Osteoblast (primary cell): ENCODE measurements at regions not wholly inside any gene's neighbourhood (a gene's known extent, or its start where the extent isn't known, plus 50 kb on each side); places are given as distances from the start of the nearest gene placed in this dataset.

ENCODE experiments used
- DNase-seq: peaks from one replicate; pipeline ENCODE4 v3.0.0; 2011; ENCODE audit warnings: low spot score, mixed read lengths; ENCODE audit not compliant: insufficient read length; ENCODE audit errors: missing footprints
- H2AFZ ChIP-seq: 2 replicates; pipeline ENCODE4 v1.6.0; 2011; ENCODE audit warnings: mild to moderate bottlenecking, low read length
- H3K27ac ChIP-seq: 2 replicates; pipeline ENCODE4 v1.5.1; 2011; ENCODE audit warnings: mild to moderate bottlenecking, low read depth, low read length, moderate library complexity
- H3K27me3 ChIP-seq: 2 replicates; pipeline ENCODE4 v1.6.0; 2012; ENCODE audit warnings: mild to moderate bottlenecking, control low read depth, inconsistent platforms, low read length, moderate library complexity; ENCODE audit not compliant: insufficient read depth
- H3K36me3 ChIP-seq: 2 replicates; pipeline ENCODE4 v1.5.1; 2011; ENCODE audit warnings: mild to moderate bottlenecking, low read length, control low read depth, moderate library complexity; ENCODE audit not compliant: insufficient read depth
- H3K4me1 ChIP-seq: 2 replicates; pipeline ENCODE4 v1.5.1; 2011; ENCODE audit warnings: mild to moderate bottlenecking, low read length, control low read depth, moderate library complexity; ENCODE audit not compliant: insufficient read depth
- H3K4me2 ChIP-seq: 2 replicates; pipeline ENCODE4 v1.6.0; 2011; ENCODE audit warnings: mild to moderate bottlenecking, low read length; ENCODE audit not compliant: insufficient read depth
- H3K4me3 ChIP-seq: fragments of 200-600 bp; sonication (generic); 3 replicates; pipeline ENCODE4 v1.5.1; 2012; ENCODE audit warnings: mild to moderate bottlenecking, low read length, inconsistent platforms; ENCODE audit not compliant: insufficient read depth
- H3K79me2 ChIP-seq: 2 replicates; pipeline ENCODE4 v1.6.0; 2012; ENCODE audit warnings: mild to moderate bottlenecking, low read length, control low read depth, inconsistent platforms; ENCODE audit not compliant: insufficient read depth
- H3K9me3 ChIP-seq: 2 replicates; pipeline ENCODE4 v1.5.1; 2011; ENCODE audit warnings: low read depth, low read length, control low read depth
- H4K20me1 ChIP-seq: 2 replicates; pipeline ENCODE4 v1.6.0; 2012; ENCODE audit warnings: mild to moderate bottlenecking, low read length, control low read depth; ENCODE audit not compliant: insufficient read depth
- TF ChIP-seq, protein P1 (sequence below): IDR thresholded peaks from 2 replicates; pipeline ENCODE4 v1.5.1; 2011; ENCODE audit warnings: mild to moderate bottlenecking, low read depth, low read length, moderate library complexity; ENCODE audit errors: extremely low read depth

DNA sequence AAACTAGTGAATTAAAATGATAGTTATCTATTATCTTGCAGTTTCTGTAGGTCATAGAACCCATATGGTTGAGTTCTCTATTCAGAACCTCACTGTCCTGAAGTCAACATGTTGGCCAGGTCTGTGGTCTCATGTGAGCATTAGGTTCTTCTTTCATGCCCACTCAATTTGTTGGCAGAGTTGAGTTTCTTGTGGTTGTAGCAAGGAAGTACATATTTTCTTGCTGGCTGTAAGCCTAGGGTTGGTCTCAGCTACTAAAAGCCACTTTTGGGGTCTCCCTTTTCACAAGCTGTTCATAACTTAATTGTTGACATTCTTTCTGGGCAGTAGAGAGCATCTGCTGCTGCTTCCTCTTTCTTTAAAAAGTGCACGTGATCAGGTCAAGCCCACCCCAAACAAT lies 1165.1 kb upstream of the NCAM2 start:
- H2AFZ ChIP-seq = no peak overlapping the region
- no peaks in the 10 kb centered on the region for H3K4me1 ChIP-seq
- no peaks in the 10 kb centered on the region for H3K27me3 ChIP-seq
- TF ChIP-seq, protein P1, sequence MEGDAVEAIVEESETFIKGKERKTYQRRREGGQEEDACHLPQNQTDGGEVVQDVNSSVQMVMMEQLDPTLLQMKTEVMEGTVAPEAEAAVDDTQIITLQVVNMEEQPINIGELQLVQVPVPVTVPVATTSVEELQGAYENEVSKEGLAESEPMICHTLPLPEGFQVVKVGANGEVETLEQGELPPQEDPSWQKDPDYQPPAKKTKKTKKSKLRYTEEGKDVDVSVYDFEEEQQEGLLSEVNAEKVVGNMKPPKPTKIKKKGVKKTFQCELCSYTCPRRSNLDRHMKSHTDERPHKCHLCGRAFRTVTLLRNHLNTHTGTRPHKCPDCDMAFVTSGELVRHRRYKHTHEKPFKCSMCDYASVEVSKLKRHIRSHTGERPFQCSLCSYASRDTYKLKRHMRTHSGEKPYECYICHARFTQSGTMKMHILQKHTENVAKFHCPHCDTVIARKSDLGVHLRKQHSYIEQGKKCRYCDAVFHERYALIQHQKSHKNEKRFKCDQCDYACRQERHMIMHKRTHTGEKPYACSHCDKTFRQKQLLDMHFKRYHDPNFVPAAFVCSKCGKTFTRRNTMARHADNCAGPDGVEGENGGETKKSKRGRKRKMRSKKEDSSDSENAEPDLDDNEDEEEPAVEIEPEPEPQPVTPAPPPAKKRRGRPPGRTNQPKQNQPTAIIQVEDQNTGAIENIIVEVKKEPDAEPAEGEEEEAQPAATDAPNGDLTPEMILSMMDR = no peak
- H3K9me3 ChIP-seq = no peaks in the 10 kb centered on the region
- H3K27ac ChIP-seq = no peak overlapping the region
- DNase-seq = no peak
- no peaks in the 10 kb centered on the region for H3K79me2 ChIP-seq
- no peaks in the 10 kb centered on the region for H3K36me3 ChIP-seq
- no peak overlapping the region for H3K4me2 ChIP-seq
- H3K4me3 ChIP-seq = no peak overlapping the region
- H4K20me1 ChIP-seq = no peaks in the 10 kb centered on the region

DNA sequence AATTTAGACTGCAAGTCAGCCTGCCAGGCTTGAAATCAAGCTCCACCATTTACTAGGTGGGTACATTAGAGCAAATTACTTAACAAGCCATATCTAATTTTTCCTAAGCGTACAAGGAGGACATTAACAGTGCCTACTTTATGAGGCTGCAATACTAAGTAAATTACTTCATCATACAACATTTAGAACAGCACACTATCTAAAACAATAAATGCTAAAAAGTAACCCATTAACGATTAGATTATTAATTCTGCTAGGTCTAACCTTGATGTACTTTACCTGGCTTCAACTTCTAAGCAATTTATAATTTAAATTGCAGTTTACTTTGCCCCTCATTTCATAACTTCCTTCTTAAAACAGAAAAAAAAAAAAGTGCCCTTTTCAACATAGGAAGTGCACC lies 1155.6 kb upstream of the NCAM2 start:
- no peak for DNase-seq
- Histone ChIP-seq H4K20me1 (no peaks in the 10 kb centered on the region), H3K27me3 (no peaks in the 10 kb centered on the region), H3K36me3 (no peaks in the 10 kb centered on the region), H3K27ac (no peak overlapping the region), H3K4me2 (no peak overlapping the region), H3K79me2 (no peaks in the 10 kb centered on the region), H3K4me3 (no peak overlapping the region), H3K9me3 (no peaks in the 10 kb centered on the region), H2AFZ (no peak overlapping the region), H3K4me1 (no peaks in the 10 kb centered on the region)
- TF ChIP-seq, protein P1 = no peak

DNA sequence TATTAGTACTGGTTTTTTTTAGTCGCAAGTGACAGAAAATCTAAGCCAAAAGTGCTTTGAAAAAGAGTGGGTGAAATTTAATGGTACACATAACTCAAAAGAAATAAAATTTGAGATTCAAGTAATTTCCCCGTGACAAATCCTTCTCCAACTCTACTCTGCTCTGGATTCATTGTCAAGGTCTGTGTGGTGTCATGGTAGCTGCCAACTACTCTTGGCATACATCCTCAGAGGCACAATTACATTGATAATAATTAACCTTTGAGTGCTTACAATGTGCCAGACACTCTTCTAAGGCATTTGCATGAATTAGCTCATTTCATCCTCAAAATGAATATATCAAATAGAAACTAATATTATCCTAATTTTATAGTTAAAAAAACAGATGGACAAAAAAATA lies 1153.9 kb upstream of the NCAM2 start:
- Histone ChIP-seq H3K4me1 (no peaks in the 10 kb centered on the region), H2AFZ (no peak overlapping the region), H3K27ac (no peak overlapping the region), H3K4me3 (no peak overlapping the region), H3K36me3 (no peaks in the 10 kb centered on the region), H3K9me3 (no peaks in the 10 kb centered on the region), H3K27me3 (no peaks in the 10 kb centered on the region), H4K20me1 (no peaks in the 10 kb centered on the region), H3K79me2 (no peaks in the 10 kb centered on the region), H3K4me2 (no peak overlapping the region)
- no peak for DNase-seq
- TF ChIP-seq, protein P1 = no peak

DNA sequence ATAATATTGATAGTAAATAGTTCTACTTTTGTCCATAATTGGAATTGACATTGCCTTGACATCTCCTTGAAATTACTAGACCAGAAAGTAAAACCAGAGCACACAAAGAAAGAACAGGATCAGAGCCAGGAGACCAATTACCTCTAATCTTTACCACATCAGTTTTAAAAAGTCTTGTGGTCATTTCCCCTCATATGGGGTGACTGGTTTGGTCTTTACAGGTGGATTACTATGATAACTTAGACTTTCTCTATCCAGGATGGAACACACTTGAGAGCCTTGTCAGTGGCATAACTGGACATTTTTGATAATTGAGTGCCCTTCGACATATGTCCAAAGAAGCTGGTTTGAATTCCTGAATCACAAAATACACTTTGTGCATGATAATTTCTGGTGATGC lies 1148.1 kb upstream of the NCAM2 start:
- Histone ChIP-seq H2AFZ (no peak overlapping the region), H4K20me1 (no peaks in the 10 kb centered on the region), H3K4me1 (no peaks in the 10 kb centered on the region), H3K4me3 (no peak overlapping the region), H3K27ac (no peak overlapping the region), H3K79me2 (no peaks in the 10 kb centered on the region), H3K9me3 (peaks cover 7% of the 10 kb centered on the region), H3K4me2 (no peak overlapping the region), H3K36me3 (no peaks in the 10 kb centered on the region), H3K27me3 (no peaks in the 10 kb centered on the region)
- TF ChIP-seq, protein P1 = no peak
- no peak for DNase-seq
